CD4-positive, alpha-beta T cell treated with Interferon alpha-2 for 1 hour (primary cell): ENCODE measurements at regions not wholly inside any gene's neighbourhood (a gene's known extent, or its start where the extent isn't known, plus 50 kb on each side); places are given as distances from the start of the nearest gene placed in this dataset.
"Not testable (repeated sequence)": the region's sequence is repeated elsewhere in the genome, so short reads cannot be mapped to it uniquely, and the experiment has no call there.

Experiments used
- DNase-seq, 2 donors: peaks; one replicate each; pipeline ENCODE4 v3.0.0-alpha.2; 2020 to 2022

- no peak for DNase-seq
Measured at GRCh38 chr7:156051884-156052283, 239.6 kb upstream of the SHH start.

GRCh38 chr7:156050636-156051569 lies 238.6 kb upstream of the SHH start:
- DNase-seq, result no peak

GRCh38 chr7:156049366-156049765 lies 237.1 kb upstream of the SHH start:
- no peak for DNase-seq

- no peak for DNase-seq
Measured at GRCh38 chr7:156046031-156046560, 233.8 kb upstream of the SHH start.

GRCh38 chr7:156043416-156044178 lies 231.3 kb upstream of the SHH start:
- no peak for DNase-seq

GRCh38 chr7:156041398-156041797 lies 229.1 kb upstream of the SHH start:
- no peak for DNase-seq

GRCh38 chr7:156039971-156040677 lies 227.9 kb upstream of the SHH start:
- no peak for DNase-seq

GRCh38 chr7:156039194-156039593 lies 226.9 kb upstream of the SHH start:
- no peak for DNase-seq

GRCh38 chr7:156038345-156038744 lies 226.1 kb upstream of the SHH start:
- DNase-seq, result no peak

- DNase-seq, result no peak
Measured at GRCh38 chr7:156036153-156036552, 223.9 kb upstream of the SHH start.

- DNase-seq, result not testable (repeated sequence)
Measured at GRCh38 chr7:156035387-156035786, 223.1 kb upstream of the SHH start.

- DNase-seq, result no peak
Measured at GRCh38 chr7:156034397-156034796, 222.1 kb upstream of the SHH start.

- no peak for DNase-seq
Measured at GRCh38 chr7:156032973-156033372, 220.7 kb upstream of the SHH start.

- no peak for DNase-seq
Measured at GRCh38 chr7:156031679-156032478, 219.6 kb upstream of the SHH start.

GRCh38 chr7:156029460-156030007 lies 217.3 kb upstream of the SHH start:
- DNase-seq, result no peak

GRCh38 chr7:156028521-156028920 lies 216.3 kb upstream of the SHH start:
- no peak for DNase-seq

GRCh38 chr7:156027821-156028220 lies 215.6 kb upstream of the SHH start:
- no peak for DNase-seq

- DNase-seq, result no peak
Measured at GRCh38 chr7:156026603-156027002, 214.3 kb upstream of the SHH start.

- no peak for DNase-seq
Measured at GRCh38 chr7:156026076-156026600, 213.9 kb upstream of the SHH start.

GRCh38 chr7:156025675-156026074 lies 213.4 kb upstream of the SHH start:
- DNase-seq, result no peak

GRCh38 chr7:156024201-156024600 lies 211.9 kb upstream of the SHH start:
- no peak for DNase-seq
